ENCODE measurements at regions not wholly inside any gene's neighbourhood (a gene's known extent, or its start where the extent isn't known, plus 50 kb on each side); places are given as distances from the start of the nearest gene placed in this dataset.
"Not testable (repeated sequence)": the region's sequence is repeated elsewhere in the genome, so short reads cannot be mapped to it uniquely, and the experiment has no call there.

- in situ Hi-C loops (cut with MboI; ENCODE audit: low sequenced_read_pairs), result no loop called here
- Histone ChIP-seq H3K36me3 (replicated peaks) (no peaks in the 10 kb centered on the region), H3K9me3 (no peaks in the 10 kb centered on the region), H3K4me1 (no peaks in the 10 kb centered on the region), H3K27me3 (ENCODE audit: low read depth) (no peaks in the 10 kb centered on the region), H3K4me3 (no peak overlapping the region)
- no peak for DNase-seq (ENCODE audit: low spot score in 2 of 2)
These were observed 178.9 kb upstream of the MGAT4C start for GRCh38 chr12:86435053-86435452.

GRCh38 chr12:86429824-86430223, 173.6 kb upstream of the MGAT4C start:
- no peaks in the 10 kb centered on the region for H3K27me3 ChIP-seq (ENCODE audit: low read depth)
- H3K36me3 ChIP-seq (replicated peaks), result no peaks in the 10 kb centered on the region
- in situ Hi-C loops (cut with MboI; ENCODE audit: low sequenced_read_pairs), result no loop called here
- no peak overlapping the region for H3K4me3 ChIP-seq
- H3K9me3 ChIP-seq, result no peaks in the 10 kb centered on the region
- no peak for DNase-seq (ENCODE audit: low spot score in 2 of 2)
- no peaks in the 10 kb centered on the region for H3K4me1 ChIP-seq

GRCh38 chr12:86421333-86421732, 165.1 kb upstream of the MGAT4C start:
- Histone ChIP-seq H3K36me3 (replicated peaks) (no peaks in the 10 kb centered on the region), H3K4me3 (no peak overlapping the region), H3K9me3 (no peaks in the 10 kb centered on the region), H3K27me3 (ENCODE audit: low read depth) (no peaks in the 10 kb centered on the region), H3K4me1 (no peaks in the 10 kb centered on the region)
- in situ Hi-C loops (cut with MboI; ENCODE audit: low sequenced_read_pairs), result no loop called here
- no peak for DNase-seq (ENCODE audit: low spot score in 2 of 2)

GRCh38 chr12:86414201-86414600, 158.0 kb upstream of the MGAT4C start:
- Histone ChIP-seq H3K27me3 (ENCODE audit: low read depth) (no peaks in the 10 kb centered on the region), H3K4me3 (no peak overlapping the region), H3K36me3 (replicated peaks) (no peaks in the 10 kb centered on the region), H3K4me1 (no peaks in the 10 kb centered on the region), H3K9me3 (no peaks in the 10 kb centered on the region)
- DNase-seq (ENCODE audit: low spot score in 2 of 2), result no peak
- in situ Hi-C loops (cut with MboI; ENCODE audit: low sequenced_read_pairs), result no loop called here

GRCh38 chr12:86411710-86412109, 155.5 kb upstream of the MGAT4C start:
- H3K27me3 ChIP-seq (ENCODE audit: low read depth), result no peaks in the 10 kb centered on the region
- H3K4me1 ChIP-seq, result no peaks in the 10 kb centered on the region
- DNase-seq (ENCODE audit: low spot score in 2 of 2), result no peak
- no peaks in the 10 kb centered on the region for H3K9me3 ChIP-seq
- no peaks in the 10 kb centered on the region for H3K36me3 ChIP-seq (replicated peaks)
- in situ Hi-C loops (cut with MboI; ENCODE audit: low sequenced_read_pairs), result no loop called here
- H3K4me3 ChIP-seq, result no peak overlapping the region

- no peaks in the 10 kb centered on the region for H3K27me3 ChIP-seq (ENCODE audit: low read depth)
- DNase-seq (ENCODE audit: low spot score in 2 of 2), result no peak
- in situ Hi-C loops (cut with MboI; ENCODE audit: low sequenced_read_pairs), result no loop called here
These were observed 151.5 kb upstream of the MGAT4C start for GRCh38 chr12:86407620-86408208.

GRCh38 chr12:86389949-86390348, 133.8 kb upstream of the MGAT4C start:
- Histone ChIP-seq H3K36me3 (replicated peaks) (no peaks in the 10 kb centered on the region), H3K4me1 (peaks cover 1% of the 10 kb centered on the region; the same call in 1 of the 2 replicates), H3K9me3 (no peaks in the 10 kb centered on the region), H3K27me3 (ENCODE audit: low read depth) (no peaks in the 10 kb centered on the region), H3K4me3 (no peak overlapping the region)
- in situ Hi-C loops (cut with MboI; ENCODE audit: low sequenced_read_pairs), result no loop called here
- no peak for DNase-seq (ENCODE audit: low spot score in 2 of 2)

More at GRCh38 chr12:86407620-86408208, 151.5 kb upstream of the MGAT4C start:
- Histone ChIP-seq H3K36me3 (replicated peaks) (no peaks in the 10 kb centered on the region), H3K4me3 (no peak overlapping the region), H3K4me1 (no peaks in the 10 kb centered on the region), H3K9me3 (no peaks in the 10 kb centered on the region)

GRCh38 chr12:86387591-86388145, 131.5 kb upstream of the MGAT4C start:
- no peaks in the 10 kb centered on the region for H3K27me3 ChIP-seq (ENCODE audit: low read depth)
- H3K9me3 ChIP-seq, result no peaks in the 10 kb centered on the region
- H3K4me1 ChIP-seq, result no peaks in the 10 kb centered on the region
- in situ Hi-C loops (cut with MboI; ENCODE audit: low sequenced_read_pairs), result no loop called here
- H3K4me3 ChIP-seq, result no peak overlapping the region
- DNase-seq (ENCODE audit: low spot score in 2 of 2), result no peak
- no peaks in the 10 kb centered on the region for H3K36me3 ChIP-seq (replicated peaks)

- H3K27me3 ChIP-seq (ENCODE audit: low read depth); H3K4me1 ChIP-seq; DNase-seq (ENCODE audit: low spot score in 2 of 2); H3K9me3 ChIP-seq; in situ Hi-C loops (cut with MboI; ENCODE audit: low sequenced_read_pairs); H3K4me3 ChIP-seq; H3K36me3 ChIP-seq (replicated peaks): not testable (repeated sequence)
These were observed 127.6 kb upstream of the MGAT4C start for GRCh38 chr12:86383759-86384158.

- Histone ChIP-seq H3K27me3 (ENCODE audit: low read depth) (no peaks in the 10 kb centered on the region), H3K4me1 (peaks cover 8% of the 10 kb centered on the region), H3K36me3 (replicated peaks) (no peaks in the 10 kb centered on the region), H3K9me3 (no peaks in the 10 kb centered on the region), H3K4me3 (no peak overlapping the region)
- in situ Hi-C loops (cut with MboI; ENCODE audit: low sequenced_read_pairs), result no loop called here
- no peak for DNase-seq (ENCODE audit: low spot score in 2 of 2)
These were observed 123.1 kb upstream of the MGAT4C start for GRCh38 chr12:86379337-86379736.

- Histone ChIP-seq H3K4me3 (no peak overlapping the region), H3K4me1 (peaks cover 8% of the 10 kb centered on the region), H3K9me3 (no peaks in the 10 kb centered on the region), H3K27me3 (ENCODE audit: low read depth) (no peaks in the 10 kb centered on the region), H3K36me3 (replicated peaks) (no peaks in the 10 kb centered on the region)
- peak in 1 of 2 experiments; percentile 22 for DNase-seq (ENCODE audit: low spot score in 2 of 2)
- in situ Hi-C loops (cut with MboI; ENCODE audit: low sequenced_read_pairs), result no loop called here
These were observed 119.9 kb upstream of the MGAT4C start for GRCh38 chr12:86376052-86376451.

- Histone ChIP-seq H3K4me1 (no peaks in the 10 kb centered on the region), H3K36me3 (replicated peaks) (no peaks in the 10 kb centered on the region), H3K9me3 (no peaks in the 10 kb centered on the region), H3K4me3 (no peak overlapping the region), H3K27me3 (ENCODE audit: low read depth) (no peaks in the 10 kb centered on the region)
- in situ Hi-C loops (cut with MboI; ENCODE audit: low sequenced_read_pairs), result no loop called here
- DNase-seq (ENCODE audit: low spot score in 2 of 2), result no peak
These were observed 117.6 kb upstream of the MGAT4C start for GRCh38 chr12:86373813-86374212.

- no peak overlapping the region for H3K4me3 ChIP-seq
- in situ Hi-C loops (cut with MboI; ENCODE audit: low sequenced_read_pairs), result no loop called here
These were observed 110.9 kb upstream of the MGAT4C start for GRCh38 chr12:86367137-86367536.

GRCh38 chr12:86349196-86349595, 93.0 kb upstream of the MGAT4C start:
- Histone ChIP-seq H3K4me1 (no peaks in the 10 kb centered on the region), H3K9me3 (no peaks in the 10 kb centered on the region), H3K4me3 (no peak overlapping the region), H3K36me3 (replicated peaks) (no peaks in the 10 kb centered on the region), H3K27me3 (ENCODE audit: low read depth) (no peaks in the 10 kb centered on the region)
- no peak for DNase-seq (ENCODE audit: low spot score in 2 of 2)
- in situ Hi-C loops (cut with MboI; ENCODE audit: low sequenced_read_pairs), result no loop called here

More at GRCh38 chr12:86367137-86367536, 110.9 kb upstream of the MGAT4C start:
- Histone ChIP-seq H3K4me1 (no peaks in the 10 kb centered on the region), H3K36me3 (replicated peaks) (no peaks in the 10 kb centered on the region), H3K9me3 (no peaks in the 10 kb centered on the region), H3K27me3 (ENCODE audit: low read depth) (no peaks in the 10 kb centered on the region)
- DNase-seq (ENCODE audit: low spot score in 2 of 2), result no peak

All from HAP-1 (cell line).